GM12891 (cell line): ENCODE measurements at regions not wholly inside any gene's neighbourhood (a gene's known extent, or its start where the extent isn't known, plus 50 kb on each side); places are given as distances from the start of the nearest gene placed in this dataset.

ENCODE experiments used
- PAX5 ChIP-seq: IDR thresholded peaks from 2 replicates; pipeline ENCODE4 v1.6.1; 2011; ENCODE audit warnings: low read length, moderate library complexity, mild to moderate bottlenecking; ENCODE audit not compliant: insufficient read depth, severe bottlenecking
- POLR2A ChIP-seq: IDR thresholded peaks from 2 replicates; pipeline ENCODE4 v1.6.1; 2011; ENCODE audit warnings: low read depth, low read length, control low read depth
- POLR2AphosphoS5 ChIP-seq: IDR thresholded peaks from 2 replicates; pipeline ENCODE4 v1.6.1; 2011; ENCODE audit warnings: low read depth, low read length, control low read depth
- POU2F2 ChIP-seq: IDR thresholded peaks from 2 replicates; pipeline ENCODE4 v1.6.1; 2011; ENCODE audit warnings: low read depth, mild to moderate bottlenecking, control low read depth, low read length, moderate library complexity
- SPI1 ChIP-seq: IDR thresholded peaks from 2 replicates; pipeline ENCODE4 v1.6.1; 2011; ENCODE audit warnings: low read depth, low read length, control low read depth
- TAF1 ChIP-seq: IDR thresholded peaks from 2 replicates; pipeline ENCODE4 v1.6.1; 2011; ENCODE audit warnings: low read depth, low read length, control low read depth

GRCh38 chr21:28851645-28852044, 141.0 kb downstream of the LTN1 start:
- TF ChIP-seq POU2F2 (no peak), POLR2A (no peak), PAX5 (no peak), TAF1 (no peak), POLR2AphosphoS5 (no peak), SPI1 (no peak)
